Endothelial cell of umbilical vein (primary cell): ENCODE measurements at regions not wholly inside any gene's neighbourhood (a gene's known extent, or its start where the extent isn't known, plus 50 kb on each side); places are given as distances from the start of the nearest gene placed in this dataset.

Experiments used
- BruUV-seq: library from RNA; stranded (reverse); fragments of 400-500 nt; replicated peaks from 2 replicates; lab custom pipeline; 2021; lab: Mats Ljungman, UMichigan
- CTCF ChIA-PET: fragments of 300-600, 350-600 bp; sonication (Branson Sonifier 250); formaldehyde crosslinking; loops from one replicate; lab custom pipeline; 2021; ENCODE audit warnings: antibody characterized with exemption, inconsistent platforms; lab: Charles Lee
- POLR2A ChIA-PET: fragments of 300-600, 350-600 bp; sonication (Branson Sonifier 250); formaldehyde crosslinking; loops from one replicate; lab custom pipeline; 2021; ENCODE audit warnings: antibody characterized with exemption, inconsistent platforms; lab: Charles Lee
- DNase-seq: peaks from one replicate; pipeline ENCODE4 v3.0.0-alpha.2; 2011; ENCODE audit warnings: low read depth, low spot score
- FAIRE-seq: peaks from 2 replicates; lab custom pipeline; 2011; peaks lifted over from hg19 to GRCh38; lab: Jason Lieb, UNC
- H2AFZ ChIP-seq: 2 replicates; pipeline ENCODE4 v1.6.0; 2012; ENCODE audit warnings: low read depth, low read length, control low read depth, inconsistent platforms
- H3K27ac ChIP-seq: 2 replicates; pipeline ENCODE4 v1.5.1; 2011; ENCODE audit warnings: low read depth, mild to moderate bottlenecking, control low read depth, low read length, moderate library complexity; ENCODE audit not compliant: insufficient read depth
- H3K27me3 ChIP-seq, 2 experiments: 2 replicates each; pipeline versions ENCODE4 v1.6.0 to v1.6.1; 2011; ENCODE audit warnings: low read length in 2 of 2, mixed read lengths in 1 of 2; ENCODE audit not compliant: control insufficient read depth in 2 of 2, insufficient read depth in 2 of 2
- H3K36me3 ChIP-seq, 2 experiments: 2 replicates in 1 of 2; 3 replicates in 1 of 2; pipeline ENCODE4 v1.5.1; 2011; ENCODE audit warnings: low read length in 2 of 2, mild to moderate bottlenecking in 1 of 2, moderate library complexity in 1 of 2; ENCODE audit not compliant: control insufficient read depth in 2 of 2, insufficient read depth in 2 of 2; ENCODE audit errors: extremely low read depth in 1 of 2
- H3K4me1 ChIP-seq: 3 replicates; pipeline ENCODE4 v1.5.1; 2011; ENCODE audit warnings: mild to moderate bottlenecking, low read length; ENCODE audit not compliant: control insufficient read depth, insufficient read depth; ENCODE audit errors: extremely low read depth
- H3K4me2 ChIP-seq: 2 replicates; pipeline ENCODE4 v1.6.1; 2011; ENCODE audit warnings: low read length, control low read depth, mixed read lengths; ENCODE audit not compliant: insufficient read depth
- H3K4me3 ChIP-seq, 3 experiments: fragments of 200-600 bp in 1 of 3; sonication (generic), shearing (Covaris generic) in 1 of 3; replicated peaks in 1 of 3; 2 replicates each; pipeline ENCODE4 v1.5.1; 2011 to 2016; ENCODE audit warnings: control low read depth in 3 of 3, low read length in 3 of 3, mild to moderate bottlenecking in 2 of 3, inconsistent platforms in 1 of 3, low read depth in 1 of 3, moderate library complexity in 1 of 3; ENCODE audit not compliant: insufficient read depth in 1 of 3
- H3K79me2 ChIP-seq: 2 replicates; pipeline ENCODE4 v1.6.0; 2012; ENCODE audit warnings: low read length, inconsistent platforms; ENCODE audit not compliant: control insufficient read depth, insufficient read depth
- H3K9ac ChIP-seq: replicated peaks from 2 replicates; pipeline ENCODE3; 2011; ENCODE audit warnings: low read length, control low read depth; ENCODE audit not compliant: insufficient read depth; ENCODE audit errors: extremely low read depth
- H3K9me1 ChIP-seq: replicated peaks from 3 replicates; pipeline ENCODE4 v1.6.0; 2011; ENCODE audit warnings: mild to moderate bottlenecking, low read length; ENCODE audit not compliant: control insufficient read depth, insufficient read depth; ENCODE audit errors: extremely low read depth
- H3K9me3 ChIP-seq: replicated peaks from 2 replicates; pipeline ENCODE4 v1.5.1; 2012; ENCODE audit warnings: low read length, inconsistent platforms; ENCODE audit not compliant: control insufficient read depth, insufficient read depth
- H4K20me1 ChIP-seq: replicated peaks from 2 replicates; pipeline ENCODE3; 2011; ENCODE audit warnings: mild to moderate bottlenecking, low read length; ENCODE audit not compliant: control insufficient read depth, insufficient read depth; ENCODE audit errors: extremely low read depth
- EZH2 ChIP-seq: IDR thresholded peaks from 2 replicates; pipeline ENCODE4 v1.6.1; 2012; ENCODE audit warnings: borderline replicate concordance, low read depth, mild to moderate bottlenecking, moderate library complexity, low read length, inconsistent platforms; ENCODE audit not compliant: severe bottlenecking
- FOS ChIP-seq: IDR thresholded peaks from 2 replicates; pipeline ENCODE4 v1.6.1; 2011; ENCODE audit warnings: mild to moderate bottlenecking, low read length, moderate library complexity, borderline replicate concordance; ENCODE audit not compliant: insufficient read depth
- GATA2 ChIP-seq: IDR thresholded peaks from 2 replicates; pipeline ENCODE4 v1.7.0; 2011; ENCODE audit warnings: low read depth, mild to moderate bottlenecking, moderate library complexity, mixed read lengths, low read length; ENCODE audit not compliant: insufficient read length, insufficient read depth
- JUN ChIP-seq: IDR thresholded peaks from 2 replicates; pipeline ENCODE4 v1.6.1; 2011; ENCODE audit warnings: borderline replicate concordance, low read depth; ENCODE audit not compliant: insufficient read length, insufficient read depth
- MYC ChIP-seq: IDR thresholded peaks from one replicate; pipeline ENCODE4 v1.6.1; 2011; ENCODE audit warnings: mild to moderate bottlenecking, low read depth, low read length
- POLR2A ChIP-seq: IDR thresholded peaks from 2 replicates; pipeline ENCODE4 v1.6.1; 2012; ENCODE audit warnings: low read depth, mild to moderate bottlenecking, control low read depth, low read length
- POLR2AphosphoS5 ChIP-seq: IDR thresholded peaks from 2 replicates; pipeline ENCODE4 v1.6.1; 2012; ENCODE audit warnings: low read depth, mild to moderate bottlenecking, control low read depth, low read length, moderate library complexity; ENCODE audit not compliant: insufficient read depth
- dilution Hi-C: fragments of 300-500 bp; cut with MboI; formaldehyde crosslinking; loops from one replicate; pipeline ENCODE4 v1.15.0; 2019; ENCODE audit warnings: low sequenced_read_pairs; ENCODE audit not compliant: extremely low pct_ligation_motif_present
- intact Hi-C: fragments of 100-400 bp; cut with micrococcal nuclease; formaldehyde crosslinking; loops from one replicate; pipeline ENCODE4 v1.10.0; 2022
- TF ChIP-seq, protein P1 (sequence below), 2 donors: IDR thresholded peaks; 1 replicate in 1 of 2; 2 replicates in 1 of 2; pipeline ENCODE4 v1.5.1; 2011; ENCODE audit warnings: low read length in 2 of 2, mild to moderate bottlenecking in 2 of 2, moderate library complexity in 2 of 2, control low read depth in 1 of 2, inconsistent platforms in 1 of 2, low read depth in 1 of 2; ENCODE audit not compliant: insufficient read depth in 1 of 2; ENCODE audit errors: extremely low read depth in 1 of 2
- TF ChIP-seq, protein P2 (sequence below): IDR thresholded peaks from 2 replicates; pipeline ENCODE4 v1.6.1; 2011; ENCODE audit not compliant: insufficient read depth, insufficient read length

GRCh38 chr4:159823743-159824142 is 720.9 kb downstream of the RAPGEF2 start:
- FAIRE-seq (no peak), DNase-seq (no peak)
- intact Hi-C loops, result no loop called here
- no peaks in the 10 kb centered on the region for H4K20me1 ChIP-seq
- TF ChIP-seq JUN (no peak), POLR2AphosphoS5 (no peak), MYC (no peak), POLR2A (no peak), EZH2 (no peak), FOS (no peak), GATA2 (no peak)
- TF ChIP-seq, protein P1, sequence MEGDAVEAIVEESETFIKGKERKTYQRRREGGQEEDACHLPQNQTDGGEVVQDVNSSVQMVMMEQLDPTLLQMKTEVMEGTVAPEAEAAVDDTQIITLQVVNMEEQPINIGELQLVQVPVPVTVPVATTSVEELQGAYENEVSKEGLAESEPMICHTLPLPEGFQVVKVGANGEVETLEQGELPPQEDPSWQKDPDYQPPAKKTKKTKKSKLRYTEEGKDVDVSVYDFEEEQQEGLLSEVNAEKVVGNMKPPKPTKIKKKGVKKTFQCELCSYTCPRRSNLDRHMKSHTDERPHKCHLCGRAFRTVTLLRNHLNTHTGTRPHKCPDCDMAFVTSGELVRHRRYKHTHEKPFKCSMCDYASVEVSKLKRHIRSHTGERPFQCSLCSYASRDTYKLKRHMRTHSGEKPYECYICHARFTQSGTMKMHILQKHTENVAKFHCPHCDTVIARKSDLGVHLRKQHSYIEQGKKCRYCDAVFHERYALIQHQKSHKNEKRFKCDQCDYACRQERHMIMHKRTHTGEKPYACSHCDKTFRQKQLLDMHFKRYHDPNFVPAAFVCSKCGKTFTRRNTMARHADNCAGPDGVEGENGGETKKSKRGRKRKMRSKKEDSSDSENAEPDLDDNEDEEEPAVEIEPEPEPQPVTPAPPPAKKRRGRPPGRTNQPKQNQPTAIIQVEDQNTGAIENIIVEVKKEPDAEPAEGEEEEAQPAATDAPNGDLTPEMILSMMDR (IDR thresholded peaks at IDR 0.05; ENCODE audit: extremely low read depth in 1 of 2, insufficient read depth in 1 of 2, low read depth in 1 of 2, low read length in 2 of 2), result no peak
- TF ChIP-seq, protein P2, sequence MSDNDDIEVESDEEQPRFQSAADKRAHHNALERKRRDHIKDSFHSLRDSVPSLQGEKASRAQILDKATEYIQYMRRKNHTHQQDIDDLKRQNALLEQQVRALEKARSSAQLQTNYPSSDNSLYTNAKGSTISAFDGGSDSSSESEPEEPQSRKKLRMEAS, result no peak
- H3K4me3 ChIP-seq, result no peak overlapping the region
- H3K9me3 ChIP-seq, result no peaks in the 10 kb centered on the region
- H3K4me1 ChIP-seq, result no peaks in the 10 kb centered on the region
- no TSS peak for BruUV-seq
- no peak overlapping the region for H3K4me2 ChIP-seq
- no peaks in the 10 kb centered on the region for H3K9me1 ChIP-seq
- ChIA-PET POLR2A (no interaction called here), CTCF (no interaction called here)
- no peak overlapping the region for H3K27ac ChIP-seq
- no peaks in the 10 kb centered on the region for H3K27me3 ChIP-seq
- no peak overlapping the region for H3K9ac ChIP-seq
- H3K79me2 ChIP-seq, result no peaks in the 10 kb centered on the region
- H2AFZ ChIP-seq, result no peak overlapping the region
- H3K36me3 ChIP-seq, result no peaks in the 10 kb centered on the region
- dilution Hi-C loops, result no loop called here
